Upper lobe of left lung (tissue), 4 donors: ENCODE measurements at regions not wholly inside any gene's neighbourhood (a gene's known extent, or its start where the extent isn't known, plus 50 kb on each side); places are given as distances from the start of the nearest gene placed in this dataset.

Source experiments
- CTCF ChIP-seq, 6 experiments: fragments of 450-650 bp in 4 of 6; fragments of 200-600 bp in 2 of 6; sonication (generic) in 2 of 6; IDR thresholded peaks; one replicate each; pipeline ENCODE4 v1.5.1; 2016 to 2019; ENCODE audit warnings: antibody characterized with exemption in 6 of 6
- POLR2A ChIP-seq, 4 donors: fragments of 450-650 bp; IDR thresholded peaks; one replicate each; pipeline ENCODE4 v1.5.1; 2016 to 2017; ENCODE audit warnings: antibody characterized with exemption in 4 of 4, mild to moderate bottlenecking in 2 of 4
- POLR2AphosphoS5 ChIP-seq, 2 donors: sonication (generic); formaldehyde crosslinking; IDR thresholded peaks; one replicate each; pipeline ENCODE4 v1.5.1; 2017; ENCODE audit warnings: antibody characterized with exemption in 2 of 2

DNA sequence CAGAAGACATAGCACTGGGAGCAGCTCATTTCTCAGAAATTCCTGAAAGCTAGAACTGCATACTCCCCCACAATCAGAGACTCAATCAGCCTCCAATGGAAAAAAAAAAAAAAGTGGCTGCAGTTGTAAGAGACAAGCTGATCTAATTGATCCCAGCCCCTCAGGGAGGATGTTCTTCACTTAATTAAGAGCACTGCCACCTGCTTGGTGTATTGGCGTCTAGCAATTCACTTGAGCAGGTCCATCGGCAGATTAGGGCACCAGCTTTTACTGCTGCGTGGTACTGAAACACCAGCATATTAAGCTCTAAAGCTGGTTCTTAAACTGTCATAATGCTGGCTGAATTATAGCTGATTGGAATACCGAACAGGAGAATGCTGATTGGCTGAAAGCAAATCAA lies 1890.1 kb upstream of the WWC1 start:
- TF ChIP-seq CTCF (IDR thresholded peaks at IDR 0.05) (no peak), POLR2A (IDR thresholded peaks at IDR 0.05) (no peak), POLR2AphosphoS5 (IDR thresholded peaks at IDR 0.05) (no peak)
